M059J (cell line): ENCODE measurements at regions not wholly inside any gene's neighbourhood (a gene's known extent, or its start where the extent isn't known, plus 50 kb on each side); places are given as distances from the start of the nearest gene placed in this dataset.
"Not testable (repeated sequence)": the region's sequence is repeated elsewhere in the genome, so short reads cannot be mapped to it uniquely, and the experiment has no call there.

Source experiments
- DNase-seq: peaks from one replicate; pipeline ENCODE4 v3.0.0-alpha.2; 2012; ENCODE audit warnings: low read depth

- no peak for DNase-seq
Observed at GRCh38 chr3:187997946-187998561, 155.9 kb upstream of the LPP start.

DNA sequence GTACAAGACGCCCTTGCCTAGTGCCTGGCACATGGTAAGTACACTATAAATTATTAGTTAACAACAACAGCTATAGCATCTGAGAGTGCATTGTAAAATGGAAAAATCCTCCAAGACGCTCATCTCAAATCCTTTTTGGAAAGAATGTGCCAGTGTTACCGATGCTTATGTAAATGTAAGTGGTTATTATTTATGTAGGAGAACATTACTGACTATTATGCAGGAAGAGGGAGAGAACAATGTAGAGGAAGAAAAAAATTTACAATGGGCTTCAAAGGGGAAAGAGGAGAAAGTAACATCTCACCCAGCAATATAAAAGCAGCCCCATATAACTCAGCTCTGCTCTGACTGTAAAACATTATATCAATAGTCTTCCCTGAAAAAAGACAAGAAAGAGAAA is 155.3 kb upstream of the LPP start:
- DNase-seq = no peak

DNA sequence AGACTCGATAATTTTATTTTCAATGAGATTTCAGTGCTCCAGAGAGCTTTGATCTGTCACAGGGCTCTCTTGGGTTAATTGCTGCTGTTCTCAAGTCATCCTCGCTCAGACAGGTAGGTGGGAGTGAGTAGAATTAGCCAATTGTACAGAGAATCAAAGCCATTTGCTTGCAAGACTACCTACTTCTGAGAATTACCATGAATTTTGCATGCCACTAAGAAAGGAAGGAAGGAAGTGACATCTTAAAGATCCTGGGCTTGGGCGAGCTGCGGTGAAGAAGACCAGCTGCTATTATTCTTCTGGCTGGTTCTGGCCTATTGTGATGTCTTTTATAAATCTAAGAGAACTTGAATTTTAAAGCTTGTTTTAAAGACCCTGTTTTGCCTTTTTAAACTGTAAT is 154.1 kb upstream of the LPP start:
- DNase-seq = no peak

DNA sequence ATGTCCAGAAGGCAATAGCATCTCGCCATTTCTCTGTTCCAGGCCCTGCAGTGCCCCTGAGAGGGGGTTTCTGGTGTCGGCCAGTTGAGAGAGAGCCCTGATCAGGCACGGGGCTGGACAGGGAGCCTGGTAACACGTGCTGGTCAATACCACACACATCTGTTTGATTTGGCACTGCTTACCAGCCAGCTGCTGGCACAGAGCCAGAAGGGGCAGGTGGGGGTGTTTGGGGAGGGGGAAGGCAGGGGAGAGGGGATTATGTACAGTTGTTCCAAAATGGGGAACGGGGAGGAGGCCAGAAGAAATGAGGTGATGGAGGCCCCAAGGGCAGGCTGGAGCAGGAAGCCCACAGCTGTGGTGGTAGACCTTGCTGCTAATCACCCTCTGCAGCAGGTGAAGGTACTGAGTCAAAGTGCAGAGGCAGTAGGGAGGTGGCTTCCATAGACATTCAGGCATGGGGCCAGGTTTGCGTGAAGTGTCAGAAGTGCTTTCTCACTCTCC is 153.5 kb upstream of the LPP start:
- no peak for DNase-seq

GRCh38 chr3:188001093-188001492 is 152.9 kb upstream of the LPP start:
- DNase-seq = no peak

- DNase-seq = no peak
Observed at GRCh38 chr3:188001926-188002325, 152.0 kb upstream of the LPP start.

GRCh38 chr3:188002626-188003138 is 151.3 kb upstream of the LPP start:
- no peak for DNase-seq

DNA sequence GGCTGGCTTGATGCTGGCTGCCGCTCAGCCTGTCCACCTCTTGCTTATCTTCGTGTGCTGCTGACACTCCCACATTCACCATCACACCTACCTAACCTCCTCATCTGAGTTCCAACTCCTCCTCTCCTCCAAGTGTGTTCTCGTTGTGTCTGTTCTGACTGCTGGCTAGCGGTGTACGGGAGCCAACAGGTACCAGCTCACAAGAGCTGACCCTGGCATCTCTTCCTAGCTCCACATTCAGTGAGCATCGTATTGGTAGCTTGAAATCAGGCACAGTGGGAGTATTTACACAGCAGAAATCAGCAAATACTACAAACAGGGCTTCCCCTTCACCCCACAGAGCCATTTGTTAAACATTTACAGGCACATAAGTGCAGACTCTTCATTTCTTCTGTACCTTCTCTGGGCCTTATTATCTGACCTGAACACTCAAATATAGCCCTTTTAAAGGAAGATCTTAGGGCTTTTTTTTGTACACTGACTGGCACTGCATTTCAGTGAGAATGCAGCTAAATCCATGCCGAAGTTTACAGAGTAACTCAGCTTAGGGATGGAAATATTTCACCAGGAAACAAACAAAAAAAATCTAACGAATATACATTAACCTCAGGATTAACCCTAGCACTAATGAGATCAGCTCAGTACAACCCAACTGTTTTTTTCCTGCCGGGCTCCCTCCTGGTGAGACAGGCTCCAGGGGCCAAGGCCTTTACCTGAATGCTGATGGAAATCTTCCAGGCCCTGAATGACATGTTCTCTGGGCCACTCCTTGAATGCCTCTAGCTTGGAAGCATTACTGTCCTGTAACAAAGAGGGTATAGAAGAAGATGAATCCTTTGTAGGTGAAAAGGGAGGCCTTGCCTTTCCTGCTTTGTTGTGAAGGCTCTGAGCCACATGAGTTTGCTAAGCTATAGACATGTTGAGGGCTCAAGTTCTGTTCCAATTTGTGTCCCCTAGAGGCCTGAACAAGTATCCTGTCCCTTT is 150.5 kb upstream of the LPP start:
- no peak for DNase-seq

DNA sequence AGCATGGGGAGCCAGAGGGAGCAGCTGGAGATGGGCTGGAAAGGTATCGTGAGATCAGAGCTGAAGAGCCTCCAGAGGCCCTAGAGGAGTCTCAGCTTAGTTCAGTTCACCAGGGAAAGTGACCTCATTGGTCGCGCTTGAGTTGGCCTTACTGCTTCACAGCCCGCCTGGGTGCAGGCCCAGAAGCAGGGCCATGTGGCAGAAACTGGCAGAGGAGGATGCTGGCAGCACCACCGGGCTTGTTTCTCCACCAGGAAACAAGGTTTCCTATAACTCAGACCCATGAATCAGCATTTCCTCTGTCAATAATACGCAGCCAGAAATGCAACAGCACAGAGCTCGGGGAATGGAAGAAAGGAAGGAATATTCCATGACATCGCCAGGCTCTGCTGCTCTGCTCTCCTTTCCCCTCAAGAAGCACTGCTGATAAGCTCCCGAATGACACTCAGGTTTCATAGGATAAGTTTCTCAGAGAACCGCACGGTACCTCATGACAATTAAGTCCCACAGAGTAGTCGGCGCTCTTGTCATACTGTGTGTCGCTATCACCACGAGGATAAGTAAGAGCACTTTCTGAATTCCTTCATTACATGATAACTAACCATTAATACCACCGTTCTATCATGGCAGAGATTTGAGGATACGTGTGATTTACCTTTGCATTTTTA is 147.1 kb upstream of the LPP start:
- peak; percentile 10 for DNase-seq

DNA sequence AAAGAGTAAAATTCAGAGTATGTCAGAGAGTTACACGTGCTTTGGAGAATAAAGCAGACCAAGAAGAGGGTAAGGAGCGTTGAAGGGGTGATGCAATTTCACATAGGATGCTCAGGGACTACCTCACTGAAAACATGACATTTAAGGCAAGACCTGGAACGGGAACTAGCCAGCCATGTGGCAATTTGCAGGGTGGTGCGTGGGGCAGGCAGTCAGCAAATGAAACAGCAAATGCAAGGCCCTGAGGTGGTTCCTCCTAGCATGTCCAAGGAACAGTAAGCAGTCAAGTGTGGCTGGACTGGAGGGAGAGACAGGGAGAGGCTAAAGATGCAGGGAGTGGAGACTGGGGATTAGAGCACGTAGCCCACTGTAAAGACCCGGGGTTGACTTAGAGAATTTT is 146.1 kb upstream of the LPP start:
- no peak for DNase-seq

GRCh38 chr3:188008582-188009213 is 145.3 kb upstream of the LPP start:
- no peak for DNase-seq

GRCh38 chr3:188010478-188010877 is 143.5 kb upstream of the LPP start:
- no peak for DNase-seq

DNA sequence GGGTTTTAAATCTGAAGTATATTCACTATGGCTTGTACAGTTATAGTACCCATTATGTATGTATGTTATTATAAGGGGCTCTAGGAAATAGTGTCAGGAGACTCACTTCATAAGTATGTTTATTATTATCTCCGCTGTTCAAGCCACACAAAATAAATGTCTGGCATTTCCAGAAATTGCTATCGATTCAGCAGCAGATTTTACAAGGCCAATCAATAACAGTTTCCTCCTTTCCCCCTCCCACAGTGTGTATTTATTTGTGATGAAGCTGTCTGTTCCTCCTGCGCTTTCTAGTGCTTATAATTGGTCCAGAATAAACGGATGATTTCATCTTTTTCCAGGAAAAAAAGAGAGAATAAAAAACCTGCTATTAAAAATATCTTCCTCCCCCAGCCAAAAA is 134.2 kb upstream of the LPP start:
- DNase-seq = no peak

DNA sequence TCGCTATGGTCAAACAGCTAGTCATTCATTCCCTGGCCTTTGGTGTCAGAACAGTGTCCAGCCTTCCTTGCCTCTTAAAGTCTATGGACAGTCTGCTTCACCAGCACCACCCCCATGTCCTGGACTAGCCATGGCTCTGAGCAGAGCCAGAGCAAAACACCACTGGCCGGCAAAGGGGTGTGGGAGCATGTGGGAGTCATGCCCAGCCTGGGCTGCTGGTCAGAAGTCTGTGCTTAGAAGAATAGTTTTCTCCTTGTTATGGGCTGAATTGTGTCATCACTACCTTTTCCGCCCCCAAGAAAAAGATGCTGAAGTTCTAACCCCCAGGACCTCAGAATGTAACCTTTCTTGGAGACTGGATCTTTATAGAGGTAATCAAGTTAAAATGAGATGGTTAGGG is 132.9 kb upstream of the LPP start:
- DNase-seq = no peak

DNA sequence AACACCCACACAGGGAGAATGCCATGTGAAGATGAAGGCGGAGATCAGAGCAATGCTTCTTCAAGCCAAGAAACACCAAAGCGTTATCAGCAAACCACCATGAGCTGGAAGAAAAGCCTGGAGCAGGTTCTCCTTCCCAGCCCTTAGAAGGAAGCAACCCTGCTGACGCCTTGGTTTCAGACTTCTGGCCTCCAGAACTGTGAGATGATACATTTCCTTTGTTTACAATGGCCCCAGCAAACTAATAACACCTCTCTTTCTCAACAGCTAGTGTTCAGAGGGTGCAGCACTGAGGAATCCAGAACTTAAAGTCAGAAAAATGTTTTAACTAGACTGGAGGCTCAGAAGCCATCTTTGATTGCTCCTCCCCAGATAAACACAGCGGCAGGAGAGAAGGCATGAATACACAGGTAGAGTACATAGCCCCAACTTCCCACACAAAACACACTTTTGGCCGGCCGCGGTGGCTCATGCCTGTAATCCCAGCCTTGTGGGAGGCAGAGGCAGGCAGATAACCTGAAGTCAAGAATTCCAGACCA is 132.4 kb upstream of the LPP start:
- peak; percentile 72 for DNase-seq

DNA sequence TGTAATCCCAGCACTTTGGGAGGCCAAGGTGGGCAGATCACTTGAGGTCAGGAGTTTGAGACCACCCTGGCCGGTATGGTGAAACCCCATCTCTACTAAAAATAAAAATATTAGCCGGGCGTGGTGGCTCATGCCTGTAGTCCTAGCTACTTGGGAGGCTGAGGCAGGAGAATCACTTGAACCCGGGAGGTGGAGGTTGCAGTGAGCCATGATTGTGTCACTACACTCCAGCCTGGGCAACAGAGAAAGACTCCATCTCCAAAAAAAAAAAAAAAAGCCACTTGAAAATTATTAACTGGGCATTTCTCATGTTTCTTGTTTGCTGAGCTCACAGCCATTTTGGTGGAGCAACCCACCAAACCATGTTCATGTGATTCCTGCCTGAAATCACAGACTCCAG is 131.1 kb upstream of the LPP start:
- not testable (repeated sequence) for DNase-seq

- DNase-seq = no peak
Observed at GRCh38 chr3:188025555-188025954, 128.4 kb upstream of the LPP start.

DNA sequence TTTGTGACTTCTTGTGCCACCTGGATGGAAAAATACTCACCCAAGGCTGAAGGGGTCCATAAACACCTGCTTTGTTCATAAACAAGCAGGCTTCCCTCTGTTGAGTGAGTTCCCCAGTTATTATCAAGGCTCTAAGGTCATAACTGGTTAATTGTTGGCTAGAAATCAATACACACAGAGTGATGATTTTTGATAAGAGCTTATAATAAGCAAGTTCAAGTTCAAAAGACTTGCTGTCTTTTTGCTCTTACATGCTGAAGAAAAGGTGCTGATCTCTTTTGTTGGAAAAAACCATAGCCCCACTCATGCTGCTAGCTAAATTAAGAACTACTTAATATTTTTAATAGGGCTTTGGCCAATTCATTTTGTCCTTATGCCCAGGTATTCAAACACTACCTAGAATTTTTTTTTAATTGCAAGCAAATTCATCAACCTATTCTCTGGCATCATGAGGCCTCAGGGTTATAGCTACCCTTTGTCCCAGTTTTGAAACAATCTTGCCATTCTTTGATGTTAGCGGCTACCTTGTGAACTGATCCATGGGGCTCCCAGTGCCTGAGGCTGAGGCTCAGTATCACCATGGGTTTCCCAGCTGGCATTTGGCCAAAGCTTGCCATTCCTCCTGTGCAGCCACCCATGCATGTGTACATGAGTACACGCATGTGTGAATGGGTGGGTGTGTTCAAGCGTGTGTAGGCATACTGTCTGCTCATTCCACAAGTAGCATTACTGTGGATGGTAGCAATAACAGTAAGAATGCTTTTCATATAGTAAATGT is 127.6 kb upstream of the LPP start:
- no peak for DNase-seq

DNA sequence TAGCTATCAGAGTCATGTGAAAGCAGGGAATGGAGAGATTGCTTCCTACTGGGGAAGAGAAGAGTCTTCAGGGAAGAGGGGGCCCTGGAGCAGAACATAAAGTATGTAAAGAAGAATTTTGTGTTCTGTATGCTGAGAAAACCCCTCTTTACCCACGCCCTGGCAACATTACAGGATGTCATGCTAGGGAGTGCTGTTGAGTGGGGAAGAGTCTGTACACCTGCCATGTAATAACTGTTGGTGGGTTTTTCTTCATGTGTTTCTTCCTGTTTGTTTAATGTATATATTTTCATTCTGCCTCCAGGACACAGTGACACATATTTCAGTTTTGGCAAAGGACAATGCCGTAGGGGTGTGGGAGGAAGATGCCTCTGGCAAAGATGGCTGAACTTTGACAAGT is 122.8 kb upstream of the LPP start:
- no peak for DNase-seq

DNA sequence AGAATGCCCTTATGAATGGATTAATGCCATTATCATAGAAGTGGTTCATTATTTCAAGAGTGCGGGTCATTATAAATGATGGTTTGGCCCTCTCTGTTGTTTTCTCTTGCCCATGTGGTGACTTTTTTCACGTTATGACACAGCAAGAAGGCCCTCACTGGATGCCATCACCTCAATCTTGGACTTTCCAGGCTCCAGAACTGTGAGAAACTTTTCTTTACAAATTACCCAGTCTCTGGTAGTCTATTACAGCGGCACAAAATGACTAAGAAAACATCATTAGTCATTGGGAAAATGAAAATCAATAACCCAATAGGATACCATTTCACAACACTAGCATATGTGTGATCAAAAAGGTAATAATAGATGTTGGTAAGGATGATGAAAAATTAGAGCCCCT is 119.0 kb upstream of the LPP start:
- no peak for DNase-seq
